NT2/D1 (cell line): ENCODE measurements at regions not wholly inside any gene's neighbourhood (a gene's known extent, or its start where the extent isn't known, plus 50 kb on each side); places are given as distances from the start of the nearest gene placed in this dataset.

Experiments
- SUZ12 ChIP-seq: IDR thresholded peaks from 2 replicates; pipeline ENCODE4 v1.6.1; 2011; ENCODE audit not compliant: insufficient read length, insufficient read depth; ENCODE audit errors: extremely low read depth
- ZNF274 ChIP-seq: IDR thresholded peaks from 2 replicates; pipeline ENCODE4 v1.6.1; 2011; ENCODE audit warnings: mild to moderate bottlenecking, low read depth, low read length

DNA sequence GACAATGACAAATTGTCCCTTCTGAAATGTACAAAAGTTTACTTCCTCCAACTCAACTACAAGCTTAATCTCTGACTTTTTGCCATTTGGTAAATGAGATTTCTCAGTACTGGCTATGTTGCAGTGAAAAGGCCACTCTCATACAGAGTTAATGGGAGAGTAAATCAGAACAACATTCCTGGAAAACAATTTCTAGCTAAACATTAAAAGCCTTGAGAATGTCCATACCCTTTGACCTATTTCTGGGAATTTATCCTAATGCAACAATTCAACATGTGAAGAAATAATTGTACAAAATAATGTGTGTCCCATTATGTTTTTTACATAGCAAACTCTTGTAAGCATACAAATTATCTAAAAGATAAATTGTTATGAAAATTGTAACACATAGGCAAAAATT is 56.3 kb upstream of the SPEF2 start:
- TF ChIP-seq ZNF274, result no peak
- TF ChIP-seq SUZ12, result no peak
